K562 (cell line): ENCODE measurements at regions not wholly inside any gene's neighbourhood (a gene's known extent, or its start where the extent isn't known, plus 50 kb on each side); places are given as distances from the start of the nearest gene placed in this dataset.

ENCODE experiments used
- ATAC-seq: fragments of 200-7000 bp; cut with Tn5 transposase; 3 replicates; pipeline ENCODE4 v1.9.1; 2020; ENCODE audit warnings: moderate library complexity
- BruUV-seq: library from RNA; stranded (reverse); fragments of 400-500 nt; replicated peaks from 2 replicates; lab custom pipeline; 2021; lab: Mats Ljungman, UMichigan
- CTCF ChIA-PET: fragments of 300-600 bp; formaldehyde crosslinking; extraction: SDS; loops from one replicate; lab custom pipeline; 2021; ENCODE audit warnings: low intra/inter-chr PET ratio; lab: Yijun Ruan, JAX
- POLR2A ChIA-PET: fragments of 300-600, 350-650 bp; sonication (Branson Sonifier 250); formaldehyde crosslinking; extraction: SDS; loops from one replicate; lab custom pipeline; 2021; ENCODE audit warnings: antibody characterized with exemption, inconsistent platforms; lab: Yijun Ruan, JAX
- DNase-seq, 4 experiments: peaks; one replicate each; pipeline versions ENCODE4 v3.0.0 to v3.0.0-alpha.2; 2011 to 2018; ENCODE audit warnings: low spot score in 3 of 4, mixed read lengths in 3 of 4; ENCODE audit errors: extremely low read depth in 1 of 4
- FAIRE-seq: peaks from 2 replicates; lab custom pipeline; 2011; peaks lifted over from hg19 to GRCh38; lab: Jason Lieb, UNC
- H2AFZ ChIP-seq: 2 replicates; pipeline ENCODE4 v1.6.0; 2011; ENCODE audit warnings: low read depth, low read length, control low read depth, inconsistent platforms
- H3K27ac ChIP-seq: fragments of 200-600 bp; 3 replicates; pipeline ENCODE4 v1.8.0; 2011; ENCODE audit warnings: low read depth, mild to moderate bottlenecking, control low read depth, inconsistent platforms, low read length, moderate library complexity, mixed read lengths; ENCODE audit errors: extremely low read depth
- H3K27me3 ChIP-seq, 2 experiments: fragments of 300-600 bp in 1 of 2; 2 replicates in 1 of 2; 3 replicates in 1 of 2; pipeline versions ENCODE4 v1.6.0 to v1.8.0; 2011; ENCODE audit warnings: inconsistent platforms in 2 of 2, low read length in 2 of 2, mild to moderate bottlenecking in 1 of 2, mixed read lengths in 1 of 2, moderate library complexity in 1 of 2; ENCODE audit not compliant: control insufficient read depth in 2 of 2, insufficient read depth in 2 of 2
- H3K36me3 ChIP-seq: fragments of 300-600 bp; 3 replicates; pipeline ENCODE4 v1.8.0; 2011; ENCODE audit warnings: mild to moderate bottlenecking, low read length, inconsistent platforms; ENCODE audit not compliant: control insufficient read depth, insufficient read depth
- H3K4me1 ChIP-seq, 2 experiments: fragments of 200-600 bp in 1 of 2; replicated peaks in 1 of 2; 2 replicates in 1 of 2; 3 replicates in 1 of 2; pipeline versions ENCODE4 v1.5.1 to v1.8.0; 2011; ENCODE audit warnings: inconsistent platforms in 2 of 2, low read length in 2 of 2, mild to moderate bottlenecking in 1 of 2, mixed read lengths in 1 of 2, moderate library complexity in 1 of 2; ENCODE audit not compliant: control insufficient read depth in 2 of 2, insufficient read depth in 2 of 2
- H3K4me2 ChIP-seq: 2 replicates; pipeline ENCODE4 v1.6.1; 2011; ENCODE audit warnings: low read length, control low read depth, inconsistent platforms, mixed read lengths; ENCODE audit not compliant: insufficient read depth
- H3K4me3 ChIP-seq: fragments of 200-600 bp; sonication (generic), shearing (Covaris generic); 2 replicates; pipeline ENCODE4 v1.5.1; 2016; ENCODE audit warnings: control low read depth, inconsistent platforms
- H3K79me2 ChIP-seq: fragments of 200-600 bp; 3 replicates; pipeline ENCODE4 v1.8.0; 2011; ENCODE audit warnings: low read length, inconsistent platforms; ENCODE audit not compliant: control insufficient read depth, insufficient read depth
- H3K9ac ChIP-seq, 2 experiments: 2 replicates each; pipeline versions ENCODE4 v1.6.0 to v1.6.1; 2011; ENCODE audit warnings: low read depth in 2 of 2, low read length in 2 of 2, control low read depth in 1 of 2, inconsistent platforms in 1 of 2, mild to moderate bottlenecking in 1 of 2, mixed read lengths in 1 of 2; ENCODE audit not compliant: insufficient read depth in 1 of 2
- H3K9me1 ChIP-seq: one replicate; pipeline ENCODE4 v1.6.0; 2011; ENCODE audit warnings: inconsistent platforms, mild to moderate bottlenecking, low read length, moderate library complexity; ENCODE audit not compliant: control insufficient read depth, insufficient read depth
- H3K9me3 ChIP-seq: replicated peaks from 2 replicates; pipeline ENCODE4 v1.5.1; 2011; ENCODE audit warnings: low read depth, low read length, inconsistent platforms; ENCODE audit not compliant: control insufficient read depth, insufficient read depth
- H4K20me1 ChIP-seq: replicated peaks from 2 replicates; pipeline ENCODE4 v1.6.1; 2011; ENCODE audit warnings: low read length, inconsistent platforms, mixed read lengths; ENCODE audit not compliant: control insufficient read depth, insufficient read depth
- ETV5 ChIP-seq: sonication (generic); formaldehyde crosslinking; IDR thresholded peaks from 2 replicates; pipeline ENCODE4 v1.4.0; 2020; ENCODE audit warnings: low read depth, mild to moderate bottlenecking, missing genetic modification reagents
- NR4A1 ChIP-seq, 2 experiments: fragments of 250-450 bp in 1 of 2; fragments of 450-650 bp in 1 of 2; sonication (Bioruptor Pico) in 1 of 2; IDR thresholded peaks; 2 replicates each; pipeline versions ENCODE4 v1.4.0 to v1.6.1; 2016 to 2020; ENCODE audit warnings: mild to moderate bottlenecking in 2 of 2, missing compliant biosample characterization in 1 of 2, missing genetic modification characterization in 1 of 2, moderate library complexity in 1 of 2
- TCF3 ChIP-seq: sonication (generic); formaldehyde crosslinking; IDR thresholded peaks from 2 replicates; pipeline ENCODE4 v1.4.0; 2020; ENCODE audit warnings: mild to moderate bottlenecking, missing genetic modification reagents
- TEAD1 ChIP-seq, 2 experiments: fragments of 450-650 bp in 1 of 2; sonication (generic) in 1 of 2; formaldehyde crosslinking; IDR thresholded peaks; 2 replicates each; pipeline versions ENCODE4 v1.4.0 to v1.8.0; 2020 to 2022; ENCODE audit warnings: mild to moderate bottlenecking in 2 of 2, missing genetic modification reagents in 1 of 2
- WGBS: fragments of 100-300 bp; shearing (Covaris generic); methylation state at CpG from one replicate; pipeline ENCODE4 v1.1.6; 2016; ENCODE audit warnings: low coverage, mixed read lengths; ENCODE audit not compliant: insufficient coverage; ENCODE audit errors: missing lambda C conversion rate; 5-methylcytosine and 5-hydroxymethylcytosine counted together
- in situ Hi-C: fragments of 300-500 bp; cut with MboI; formaldehyde crosslinking; loops from 4 replicates; pipeline ENCODE4 v1.15.0; 2018; ENCODE audit warnings: inconsistent platforms, mixed read lengths
- intact Hi-C: fragments of 100-400 bp; cut with micrococcal nuclease; formaldehyde crosslinking; loops from 2 replicates; pipeline ENCODE4 v1.14.2; 2022
- TF ChIP-seq, protein P1 (sequence below): fragments of 450-650 bp; IDR thresholded peaks from 2 replicates; pipeline ENCODE4 v1.6.1; 2016
- TF ChIP-seq, protein P2 (sequence below), 2 experiments: IDR thresholded peaks in 1 of 2; conservative IDR thresholded peaks in 1 of 2; 2 replicates each; pipeline ENCODE4 v1.6.1; 2016; ENCODE audit warnings: low read depth in 2 of 2, mild to moderate bottlenecking in 1 of 2, missing compliant biosample characterization in 1 of 2, missing genetic modification characterization in 1 of 2, moderate library complexity in 1 of 2

DNA sequence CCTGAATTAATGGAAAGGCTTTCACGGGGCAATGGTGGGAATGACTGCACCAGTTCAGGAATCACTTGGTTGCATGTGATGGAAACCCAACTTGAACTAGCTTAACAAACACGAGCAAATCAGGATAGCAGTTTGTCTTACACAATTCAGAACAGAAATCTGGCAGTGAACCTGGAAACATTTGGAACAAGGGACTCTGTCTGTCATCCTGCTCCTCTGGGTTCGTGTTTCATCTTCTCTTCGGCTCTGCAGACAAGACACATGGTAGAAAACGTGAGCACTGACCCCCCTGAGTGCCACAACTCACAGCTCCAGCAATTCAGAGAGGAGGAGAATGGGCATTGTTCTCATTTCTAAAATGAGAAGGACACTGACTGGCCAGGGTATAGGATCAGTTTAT, 218.1 kb upstream of the NREP start:
- Histone ChIP-seq H3K36me3 (no peaks in the 10 kb centered on the region), H4K20me1 (no peaks in the 10 kb centered on the region)
- 0% methylated on average over 5 of the region's 5 CpGs for WGBS

More for the DNA sequence above, 218.1 kb upstream of the NREP start:
- CTCF ChIA-PET: no interaction called here
- no peaks in the 10 kb centered on the region for H3K4me1 ChIP-seq
- BruUV-seq: no TSS peak
- no peaks in the 10 kb centered on the region for H3K79me2 ChIP-seq
- H3K9me1 ChIP-seq: no peaks in the 10 kb centered on the region
- POLR2A ChIA-PET: no interaction called here
- H2AFZ ChIP-seq: no peak overlapping the region
- in situ Hi-C loops (no loop called here), intact Hi-C loops (no loop called here)
- ATAC-seq (no peak), DNase-seq (no peak), FAIRE-seq (no peak)
- no peaks in the 10 kb centered on the region for H3K27me3 ChIP-seq
- no peak overlapping the region for H3K4me2 ChIP-seq
- no peak overlapping the region for H3K9ac ChIP-seq
- no peaks in the 10 kb centered on the region for H3K9me3 ChIP-seq
- no peak overlapping the region for H3K4me3 ChIP-seq
- no peak overlapping the region for H3K27ac ChIP-seq
- TF ChIP-seq TEAD1 (CRISPR knock-in tag; IDR thresholded peaks at IDR 0.05) (no peak), ETV5 (CRISPR knock-in tag) (no peak), TCF3 (CRISPR knock-in tag) (no peak), NR4A1 (CRISPR knock-in tag; IDR thresholded peaks at IDR 0.05) (no peak), NR4A1 (tag; IDR thresholded peaks at IDR 0.05) (no peak)
- TF ChIP-seq, protein P1, sequence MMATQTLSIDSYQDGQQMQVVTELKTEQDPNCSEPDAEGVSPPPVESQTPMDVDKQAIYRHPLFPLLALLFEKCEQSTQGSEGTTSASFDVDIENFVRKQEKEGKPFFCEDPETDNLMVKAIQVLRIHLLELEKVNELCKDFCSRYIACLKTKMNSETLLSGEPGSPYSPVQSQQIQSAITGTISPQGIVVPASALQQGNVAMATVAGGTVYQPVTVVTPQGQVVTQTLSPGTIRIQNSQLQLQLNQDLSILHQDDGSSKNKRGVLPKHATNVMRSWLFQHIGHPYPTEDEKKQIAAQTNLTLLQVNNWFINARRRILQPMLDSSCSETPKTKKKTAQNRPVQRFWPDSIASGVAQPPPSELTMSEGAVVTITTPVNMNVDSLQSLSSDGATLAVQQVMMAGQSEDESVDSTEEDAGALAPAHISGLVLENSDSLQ: no peak
- TF ChIP-seq, protein P2, sequence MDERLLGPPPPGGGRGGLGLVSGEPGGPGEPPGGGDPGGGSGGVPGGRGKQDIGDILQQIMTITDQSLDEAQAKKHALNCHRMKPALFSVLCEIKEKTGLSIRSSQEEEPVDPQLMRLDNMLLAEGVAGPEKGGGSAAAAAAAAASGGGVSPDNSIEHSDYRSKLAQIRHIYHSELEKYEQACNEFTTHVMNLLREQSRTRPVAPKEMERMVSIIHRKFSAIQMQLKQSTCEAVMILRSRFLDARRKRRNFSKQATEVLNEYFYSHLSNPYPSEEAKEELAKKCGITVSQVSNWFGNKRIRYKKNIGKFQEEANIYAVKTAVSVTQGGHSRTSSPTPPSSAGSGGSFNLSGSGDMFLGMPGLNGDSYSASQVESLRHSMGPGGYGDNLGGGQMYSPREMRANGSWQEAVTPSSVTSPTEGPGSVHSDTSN (CRISPR knock-in tag; IDR thresholded peaks at IDR 0.05; ENCODE audit: low read depth): no peak
- TF ChIP-seq, protein P2 (tag; conservative IDR thresholded peaks at IDR 0.05; ENCODE audit: low read depth): no peak
